ENCODE measurements at regions not wholly inside any gene's neighbourhood (a gene's known extent, or its start where the extent isn't known, plus 50 kb on each side); places are given as distances from the start of the nearest gene placed in this dataset.

GRCh38 chr3:132871956-132872355 lies 149.7 kb upstream of the NPHP3 start:
- no peaks in the 10 kb centered on the region for H3K27me3 ChIP-seq
- TF ChIP-seq CTCF (IDR thresholded peaks at IDR 0.05) (no peak), POLR2A (IDR thresholded peaks at IDR 0.05) (no peak)
- H3K9me3 ChIP-seq: no peaks in the 10 kb centered on the region
- H3K36me3 ChIP-seq: no peaks in the 10 kb centered on the region
- no peaks in the 10 kb centered on the region for H3K4me1 ChIP-seq
- no peak for DNase-seq
- no peak overlapping the region for H3K4me3 ChIP-seq
- no peak overlapping the region for H3K27ac ChIP-seq

GRCh38 chr3:132870541-132870940 lies 148.3 kb upstream of the NPHP3 start:
- TF ChIP-seq CTCF (IDR thresholded peaks at IDR 0.05) (no peak), POLR2A (IDR thresholded peaks at IDR 0.05) (no peak)
- Histone ChIP-seq H3K4me3 (no peak overlapping the region), H3K27me3 (no peaks in the 10 kb centered on the region), H3K36me3 (no peaks in the 10 kb centered on the region), H3K4me1 (no peaks in the 10 kb centered on the region), H3K9me3 (no peaks in the 10 kb centered on the region), H3K27ac (no peak overlapping the region)
- DNase-seq: no peak

- no peak for DNase-seq
- H3K9me3 ChIP-seq: no peaks in the 10 kb centered on the region
- H3K4me1 ChIP-seq: no peaks in the 10 kb centered on the region
- H3K36me3 ChIP-seq: no peaks in the 10 kb centered on the region
- no peak overlapping the region for H3K4me3 ChIP-seq
- no peak for TF ChIP-seq POLR2A (IDR thresholded peaks at IDR 0.05)
- TF ChIP-seq CTCF (IDR thresholded peaks at IDR 0.05): no peak
- H3K27ac ChIP-seq: no peak overlapping the region
- H3K27me3 ChIP-seq: no peaks in the 10 kb centered on the region
Measured at GRCh38 chr3:132867956-132868355, 145.7 kb upstream of the NPHP3 start.

- no peak for DNase-seq
- H3K9me3 ChIP-seq: no peaks in the 10 kb centered on the region
- no peak overlapping the region for H3K4me3 ChIP-seq
- no peaks in the 10 kb centered on the region for H3K4me1 ChIP-seq
- no peak for TF ChIP-seq CTCF (IDR thresholded peaks at IDR 0.05)
- no peak for TF ChIP-seq POLR2A (IDR thresholded peaks at IDR 0.05)
- H3K27ac ChIP-seq: no peak overlapping the region
- H3K36me3 ChIP-seq: no peaks in the 10 kb centered on the region
- H3K27me3 ChIP-seq: no peaks in the 10 kb centered on the region
Measured at GRCh38 chr3:132867526-132867925, 145.3 kb upstream of the NPHP3 start.

- H3K27ac ChIP-seq: no peak overlapping the region
- TF ChIP-seq POLR2A (IDR thresholded peaks at IDR 0.05) (no peak), CTCF (IDR thresholded peaks at IDR 0.05) (no peak)
Measured at GRCh38 chr3:132857317-132857716, 135.1 kb upstream of the NPHP3 start.

GRCh38 chr3:132854856-132855535 lies 132.8 kb upstream of the NPHP3 start:
- no peak overlapping the region for H3K4me3 ChIP-seq
- no peaks in the 10 kb centered on the region for H3K36me3 ChIP-seq
- TF ChIP-seq POLR2A (IDR thresholded peaks at IDR 0.05): no peak
- no peak overlapping the region for H3K27ac ChIP-seq
- H3K9me3 ChIP-seq: no peaks in the 10 kb centered on the region
- no peak for DNase-seq
- no peaks in the 10 kb centered on the region for H3K4me1 ChIP-seq
- H3K27me3 ChIP-seq: no peaks in the 10 kb centered on the region

More at GRCh38 chr3:132857317-132857716, 135.1 kb upstream of the NPHP3 start:
- no peaks in the 10 kb centered on the region for H3K4me1 ChIP-seq
- H3K9me3 ChIP-seq: no peaks in the 10 kb centered on the region
- H3K27me3 ChIP-seq: no peaks in the 10 kb centered on the region
- no peaks in the 10 kb centered on the region for H3K36me3 ChIP-seq
- no peak overlapping the region for H3K4me3 ChIP-seq
- DNase-seq: no peak
